GM21367 (cell line): ENCODE measurements at regions not wholly inside any gene's neighbourhood (a gene's known extent, or its start where the extent isn't known, plus 50 kb on each side); places are given as distances from the start of the nearest gene placed in this dataset.

ENCODE experiments used
- ATAC-seq: cut with Tn5 transposase; IDR thresholded peaks from one replicate; pipeline ENCODE4 v1.9.1; 2021; ENCODE audit not compliant: unreplicated experiment

- ATAC-seq = no peak
Measured at GRCh38 chr1:165034136-165034809, 322.2 kb downstream of the LMX1A start.

DNA sequence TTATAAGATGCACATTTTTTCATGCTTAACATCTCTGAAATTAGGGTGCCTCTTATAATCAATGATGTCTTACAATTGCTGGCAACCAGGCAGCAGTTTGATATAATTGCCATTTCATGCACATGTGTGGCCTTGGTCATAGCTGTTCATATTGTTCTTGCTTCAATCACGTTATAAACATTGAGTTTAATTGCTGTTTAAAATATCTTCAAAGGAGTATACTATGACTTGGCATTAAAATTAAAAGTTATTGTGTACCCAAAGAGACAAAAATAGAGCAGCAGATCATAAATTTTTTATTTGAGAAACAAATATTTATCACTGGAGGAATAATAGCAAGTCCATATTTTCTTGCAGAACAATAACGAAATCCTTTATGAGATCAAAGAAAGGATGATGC, 325.5 kb downstream of the LMX1A start:
- no peak for ATAC-seq

DNA sequence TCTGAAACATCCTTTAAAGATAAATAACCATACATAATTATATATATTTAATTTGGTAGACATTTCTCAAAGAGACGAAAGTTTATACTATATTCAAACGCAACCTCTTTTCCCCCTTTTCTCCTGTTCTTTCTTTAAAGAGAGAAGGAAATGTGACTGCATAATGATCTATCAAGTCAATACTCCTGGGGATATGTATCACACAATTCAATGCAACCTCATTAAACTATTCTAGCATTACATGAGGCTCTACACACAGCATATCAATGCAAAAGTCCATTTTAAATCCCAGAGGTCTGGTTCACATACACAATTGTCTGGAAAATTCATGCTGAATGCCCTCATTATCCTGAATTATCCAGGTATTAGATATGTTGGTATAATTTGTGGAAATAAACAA, 330.7 kb downstream of the LMX1A start:
- ATAC-seq = no peak

DNA sequence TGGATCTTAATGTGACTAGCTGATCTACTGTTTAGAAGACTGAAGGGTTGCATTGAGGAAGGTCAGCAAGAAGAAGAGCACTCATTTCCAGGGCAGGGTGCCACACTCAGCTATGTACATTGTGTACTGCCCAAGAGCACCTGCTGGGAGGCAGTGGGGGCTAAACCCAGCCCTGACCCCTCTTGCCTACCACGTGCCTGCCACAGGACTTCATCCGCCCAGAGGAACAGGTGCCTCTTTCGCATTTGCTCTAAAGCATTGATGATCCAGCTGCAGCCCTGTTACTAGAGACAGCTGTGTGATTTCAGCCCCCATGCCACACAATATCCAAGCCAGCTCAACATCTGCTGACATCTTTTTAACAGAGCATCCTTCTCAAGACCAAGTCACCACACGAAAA, 341.8 kb downstream of the LMX1A start:
- ATAC-seq = no peak

DNA sequence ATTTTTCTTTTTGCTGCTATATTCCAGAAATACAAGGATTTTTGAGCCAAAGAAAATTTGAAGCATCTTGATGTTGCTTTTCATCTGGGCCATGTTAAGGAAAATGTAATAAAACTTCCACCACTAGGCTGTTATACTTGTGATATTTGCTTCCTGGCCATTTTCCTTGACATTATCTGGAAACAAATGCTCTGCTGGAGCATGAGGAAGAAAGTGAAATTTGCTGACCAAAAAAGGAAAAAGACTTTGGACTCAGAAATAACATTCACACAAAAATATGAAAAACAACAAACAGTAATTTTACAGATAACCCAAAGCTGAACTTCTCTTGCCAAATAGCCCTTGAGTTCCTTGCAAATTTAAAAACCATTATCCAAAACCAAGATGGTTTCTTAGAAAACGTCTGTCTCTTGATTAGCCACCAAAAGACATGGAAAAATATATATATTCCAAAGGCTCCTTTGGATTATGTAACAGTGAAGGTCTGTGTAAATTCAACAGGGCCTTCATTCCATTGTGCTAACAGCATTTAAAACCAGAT, 344.5 kb downstream of the LMX1A start:
- no peak for ATAC-seq

DNA sequence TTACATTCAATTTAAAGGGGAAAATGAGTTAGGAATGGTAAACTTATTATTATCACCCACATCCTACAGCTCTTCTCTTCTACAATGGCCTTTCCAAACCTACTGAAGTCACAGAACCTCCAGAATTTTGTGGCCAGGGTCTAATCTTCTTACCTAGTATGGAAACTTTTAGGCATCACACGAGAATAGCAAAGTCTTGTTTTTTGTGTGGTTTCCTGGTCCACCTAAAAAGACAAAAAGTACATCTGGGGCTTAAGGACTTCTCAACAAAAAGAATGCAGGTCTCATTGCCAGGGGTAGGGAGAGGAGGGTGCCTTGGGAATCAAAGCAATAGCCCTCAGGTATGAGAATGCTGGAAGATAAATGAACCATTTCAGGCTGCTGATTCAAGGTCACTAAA, 345.3 kb downstream of the LMX1A start:
- no peak for ATAC-seq

DNA sequence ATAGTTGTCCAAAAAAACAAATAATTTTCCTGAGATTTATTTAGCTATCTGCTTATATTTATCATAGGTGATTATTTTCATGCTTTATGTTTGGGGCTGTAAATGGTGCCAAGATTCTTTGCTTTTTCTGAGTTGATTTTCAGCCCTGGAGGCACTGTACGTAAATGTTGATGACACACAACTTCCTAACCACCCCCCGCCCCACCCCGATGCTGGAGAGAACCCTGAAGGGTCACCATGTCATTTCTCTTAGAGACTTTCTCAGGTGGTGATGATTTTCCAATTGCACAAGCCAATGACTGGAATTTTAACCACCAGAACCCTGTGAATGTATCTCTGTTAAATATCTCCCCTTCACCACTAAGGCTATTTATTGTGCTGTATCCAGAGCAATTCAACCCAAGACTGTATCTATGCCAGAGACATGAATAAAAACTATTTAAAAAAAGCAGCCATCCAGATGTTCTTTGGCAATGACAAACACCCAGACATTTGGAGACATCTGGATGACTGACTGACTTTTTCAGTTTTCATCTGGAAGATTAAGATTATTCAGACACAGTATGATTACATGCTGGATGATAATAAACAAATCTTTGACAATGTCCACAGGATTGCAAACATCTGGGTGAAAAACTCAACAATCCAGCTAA, 346.0 kb downstream of the LMX1A start:
- no peak for ATAC-seq

GRCh38 chr1:165006831-165007230, 349.7 kb downstream of the LMX1A start:
- ATAC-seq = no peak

DNA sequence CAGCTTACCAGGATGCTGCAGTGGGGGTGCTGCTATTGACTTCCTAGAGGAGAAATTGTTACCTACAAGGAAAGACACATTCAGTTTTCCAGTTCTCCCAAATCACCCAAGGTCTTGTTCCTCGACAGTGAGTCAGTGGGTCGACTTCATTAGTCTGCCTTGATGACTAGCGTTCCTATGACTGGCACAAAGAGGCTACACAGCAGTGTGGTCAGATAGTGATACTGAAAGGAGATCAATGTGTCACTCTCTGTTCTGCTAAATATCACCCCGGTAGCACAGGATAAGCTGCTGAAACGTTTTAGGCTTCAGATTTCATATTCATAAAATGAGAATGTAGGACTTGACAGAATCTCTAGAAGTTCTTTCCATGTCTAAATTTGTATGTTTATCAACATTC, 357.4 kb downstream of the LMX1A start:
- no peak for ATAC-seq

- no peak for ATAC-seq
Measured at GRCh38 chr1:164991763-164992314, 364.7 kb downstream of the LMX1A start.

DNA sequence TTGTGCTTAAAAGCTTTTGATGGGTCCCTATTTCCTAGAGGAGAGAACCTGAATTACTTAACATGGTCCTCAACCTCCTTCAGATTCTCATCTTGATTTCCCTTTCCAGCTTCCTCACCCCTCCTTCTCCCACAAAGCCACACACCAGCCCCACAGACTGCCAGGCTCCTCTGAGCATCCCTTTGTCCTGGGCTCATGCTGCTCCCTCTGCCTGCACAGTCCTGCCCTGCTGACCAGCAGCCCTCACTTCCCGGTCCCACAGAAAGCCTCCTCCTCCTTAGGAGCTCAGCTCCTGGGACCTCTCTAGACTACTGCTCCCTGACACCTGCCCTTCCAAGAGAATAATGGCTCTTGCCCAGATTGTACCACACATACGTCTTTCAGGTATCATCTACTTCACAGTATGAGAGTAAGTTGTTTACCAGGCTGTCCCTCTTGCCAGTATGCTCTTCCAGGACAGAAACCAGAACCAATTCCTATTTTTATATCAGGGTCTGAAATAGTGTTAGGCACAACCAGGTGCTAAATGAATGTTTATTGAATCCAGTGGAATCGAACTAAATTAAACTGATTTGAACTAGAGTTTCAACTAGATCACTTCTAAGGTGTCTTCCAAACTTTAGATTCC, 373.4 kb downstream of the LMX1A start:
- no peak for ATAC-seq

- no peak for ATAC-seq
Measured at GRCh38 chr1:164982545-164982944, 374.0 kb downstream of the LMX1A start.

DNA sequence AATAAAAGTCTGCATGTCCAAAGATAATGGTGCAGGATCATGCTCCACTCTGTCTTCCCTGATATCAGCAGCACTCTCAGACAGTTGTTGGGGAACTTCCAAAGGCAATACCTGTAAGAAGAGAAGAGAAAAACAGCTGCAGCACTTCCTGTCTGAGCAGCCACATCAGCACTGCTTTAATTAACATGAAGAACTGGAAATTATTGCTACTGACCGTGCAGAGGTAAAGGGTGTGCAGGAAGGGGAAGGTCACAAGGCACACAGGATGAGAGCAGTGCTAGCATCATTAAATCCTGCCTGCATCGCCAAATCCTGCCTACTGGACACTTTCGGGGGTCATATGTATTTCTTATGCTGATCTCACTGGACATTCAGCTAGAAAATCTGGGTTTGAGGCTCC, 379.0 kb downstream of the LMX1A start:
- no peak for ATAC-seq

- no peak for ATAC-seq
Measured at GRCh38 chr1:164971921-164972415, 384.5 kb downstream of the LMX1A start.

DNA sequence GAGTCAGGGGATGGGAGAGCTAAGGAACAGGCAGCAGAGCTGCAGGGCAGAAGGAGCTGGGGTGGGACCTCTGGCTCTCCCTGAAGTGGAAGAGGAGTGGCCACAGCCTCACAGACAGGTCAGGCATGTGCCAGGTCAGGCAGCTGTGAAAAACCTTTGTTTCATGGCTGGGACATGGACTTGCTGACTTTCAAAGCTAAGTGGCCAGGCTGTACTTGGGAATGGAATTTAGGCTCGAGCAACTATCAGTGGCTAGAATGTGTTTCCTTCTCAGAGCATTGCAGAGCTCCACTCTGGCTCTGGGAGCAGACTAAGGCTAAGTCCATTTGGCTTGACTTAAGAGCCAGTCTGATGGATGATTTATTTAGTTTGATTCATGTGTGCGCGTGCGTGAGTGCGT, 385.1 kb downstream of the LMX1A start:
- ATAC-seq = no peak

DNA sequence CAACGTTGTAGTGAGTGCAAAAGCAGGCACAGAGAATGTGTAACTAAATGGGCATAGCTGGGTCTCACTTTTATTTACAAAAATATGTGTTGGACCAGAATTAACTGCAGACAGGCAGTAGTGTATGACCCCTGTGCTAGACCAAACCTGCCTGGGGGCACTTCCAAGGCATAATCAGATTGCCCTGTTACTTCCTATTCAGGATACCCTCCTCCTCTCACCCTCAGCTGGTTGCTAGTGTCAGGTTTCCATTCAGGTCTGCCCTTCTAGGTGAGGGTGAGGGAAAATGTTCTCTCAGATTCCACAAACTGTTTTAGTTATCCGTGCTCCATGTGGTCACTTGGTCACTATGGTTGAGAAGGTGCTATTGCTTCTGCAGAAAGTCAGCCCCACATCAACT, 387.3 kb downstream of the LMX1A start:
- no peak for ATAC-seq

GRCh38 chr1:164967300-164967699, 389.2 kb downstream of the LMX1A start:
- no peak for ATAC-seq

DNA sequence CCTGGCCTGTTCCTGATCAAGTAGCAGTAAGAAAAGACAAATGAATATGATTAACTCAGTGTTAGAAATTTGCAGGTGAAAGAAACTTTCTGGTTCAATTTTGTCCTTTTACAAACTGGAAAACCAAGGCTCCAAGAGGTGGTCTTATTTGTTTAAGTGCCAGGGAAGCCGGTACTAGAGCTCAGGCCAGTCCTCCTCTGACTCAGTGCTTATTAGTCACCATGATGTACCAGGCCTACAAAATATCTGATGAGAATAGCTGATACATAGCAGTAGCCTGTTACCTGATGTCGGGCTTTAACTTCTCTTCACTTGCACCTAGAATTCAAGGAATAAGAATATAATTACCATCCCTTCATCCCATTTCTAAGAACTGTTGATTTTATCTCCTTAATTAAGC, 394.8 kb downstream of the LMX1A start:
- no peak for ATAC-seq

DNA sequence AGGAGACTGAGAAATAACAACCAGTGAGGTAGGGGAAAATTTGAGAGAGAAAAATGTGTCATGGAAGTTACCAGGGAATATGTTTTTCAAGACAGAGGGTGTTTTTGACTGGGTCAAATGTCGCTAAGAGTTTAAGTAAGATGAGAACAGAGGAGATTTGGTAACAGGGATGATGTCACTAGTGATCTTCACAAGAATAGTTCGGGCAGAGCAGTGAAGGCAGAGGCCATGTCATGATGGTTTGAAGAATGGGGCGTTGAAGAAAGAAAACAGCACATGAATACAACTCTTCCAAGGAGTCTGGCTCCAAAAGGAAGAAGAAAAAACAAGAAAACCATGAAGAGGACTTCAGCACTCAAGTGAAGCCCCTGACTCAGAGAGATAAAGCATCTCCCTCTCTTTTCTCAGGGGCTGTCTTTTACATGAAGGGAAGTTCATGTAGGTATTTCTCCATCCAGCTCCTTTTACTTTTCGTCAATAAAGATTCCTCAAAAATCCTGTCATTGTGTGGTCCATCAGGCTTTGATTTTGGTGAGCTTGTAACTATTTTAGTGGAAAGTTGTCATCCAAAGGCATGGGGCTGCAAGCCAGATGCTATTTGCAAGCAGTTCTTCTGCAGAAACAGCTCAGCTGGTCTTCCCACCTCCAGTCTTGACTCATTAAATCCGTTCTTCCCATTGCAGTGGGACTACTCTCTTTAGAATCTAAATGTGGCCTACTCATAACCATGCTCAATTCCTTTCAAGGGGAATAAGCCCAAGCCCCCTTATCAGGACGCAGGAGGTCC, 397.3 kb downstream of the LMX1A start:
- ATAC-seq = no peak

GRCh38 chr1:164953815-164954214, 394.8 kb downstream of the PBX1 start:
- no peak for ATAC-seq

GRCh38 chr1:164953098-164953497, 394.1 kb downstream of the PBX1 start:
- no peak for ATAC-seq
